Mesendoderm (in vitro differentiated cells): ENCODE measurements at regions not wholly inside any gene's neighbourhood (a gene's known extent, or its start where the extent isn't known, plus 50 kb on each side); places are given as distances from the start of the nearest gene placed in this dataset.
"Not testable (repeated sequence)": the region's sequence is repeated elsewhere in the genome, so short reads cannot be mapped to it uniquely, and the experiment has no call there.

Experiments used
- DNase-seq: peaks from one replicate; pipeline ENCODE4 v3.0.0; 2013
- H2AK5ac ChIP-seq: 2 replicates; pipeline ENCODE4 v1.6.1; 2013; ENCODE audit warnings: low read length, inconsistent platforms
- H2BK120ac ChIP-seq: 2 replicates; pipeline ENCODE4 v1.6.1; 2013; ENCODE audit warnings: low read depth, mild to moderate bottlenecking, low read length, moderate library complexity, mixed read lengths
- H2BK15ac ChIP-seq: replicated peaks from 2 replicates; pipeline ENCODE4 v1.6.1; 2013; ENCODE audit warnings: low read depth, mild to moderate bottlenecking, moderate library complexity
- H2BK5ac ChIP-seq: 2 replicates; pipeline ENCODE4 v1.6.1; 2013; ENCODE audit warnings: low read length, inconsistent platforms
- H3K18ac ChIP-seq: 2 replicates; pipeline ENCODE4 v1.6.1; 2013; ENCODE audit warnings: mild to moderate bottlenecking, low read length, mixed read lengths
- H3K23ac ChIP-seq: one replicate; pipeline ENCODE4 v1.6.1; 2013; ENCODE audit warnings: low read length
- H3K27ac ChIP-seq: 2 replicates; pipeline ENCODE4 v1.5.1; 2013; ENCODE audit warnings: low read depth, mild to moderate bottlenecking, inconsistent platforms, low read length, moderate library complexity
- H3K27me3 ChIP-seq: 2 replicates; pipeline ENCODE4 v1.6.1; 2013; ENCODE audit warnings: low read length, control low read depth, mild to moderate bottlenecking, inconsistent platforms; ENCODE audit not compliant: insufficient read depth, poor library complexity
- H3K36me3 ChIP-seq: 2 replicates; pipeline ENCODE4 v1.6.1; 2013; ENCODE audit warnings: low read length, inconsistent platforms; ENCODE audit not compliant: control insufficient read depth, insufficient read depth
- H3K4ac ChIP-seq: one replicate; pipeline ENCODE4 v1.6.1; 2013; ENCODE audit warnings: low read depth, mild to moderate bottlenecking, low read length, moderate library complexity
- H3K4me1 ChIP-seq: 2 replicates; pipeline ENCODE4 v1.6.1; 2013; ENCODE audit warnings: low read depth, low read length, inconsistent platforms; ENCODE audit not compliant: control insufficient read depth
- H3K4me2 ChIP-seq: 2 replicates; pipeline ENCODE4 v1.6.1; 2013; ENCODE audit warnings: low read length
- H3K4me3 ChIP-seq: 2 replicates; pipeline ENCODE4 v1.5.1; 2013; ENCODE audit warnings: mild to moderate bottlenecking, low read length
- H3K56ac ChIP-seq: one replicate; pipeline ENCODE4 v1.6.1; 2013; ENCODE audit warnings: low read length
- H3K79me1 ChIP-seq: 2 replicates; pipeline ENCODE4 v1.6.1; 2013; ENCODE audit warnings: low read length, inconsistent platforms
- H3K79me2 ChIP-seq: 2 replicates; pipeline ENCODE4 v1.6.1; 2013; ENCODE audit warnings: mild to moderate bottlenecking, low read length; ENCODE audit not compliant: control insufficient read depth, insufficient read depth
- H3K9ac ChIP-seq: 2 replicates; pipeline ENCODE4 v1.6.1; 2013; ENCODE audit warnings: low read length, inconsistent platforms
- H4K5ac ChIP-seq: one replicate; pipeline ENCODE4 v1.6.1; 2013; ENCODE audit warnings: low read length
- H4K8ac ChIP-seq: one replicate; pipeline ENCODE4 v1.6.1; 2013; ENCODE audit warnings: low read depth, mild to moderate bottlenecking, control low read depth, low read length, moderate library complexity
- WGBS: extraction: QIAGEN DNeasy Blood & Tissue Kit; methylation state at CpG from one replicate; pipeline ENCODE4 v1.1.7; 2013; ENCODE audit warnings: low lambda C conversion rate, missing lambda C conversion rate; ENCODE audit not compliant: insufficient coverage; ENCODE audit errors: extremely low coverage; 5-methylcytosine and 5-hydroxymethylcytosine counted together

DNA sequence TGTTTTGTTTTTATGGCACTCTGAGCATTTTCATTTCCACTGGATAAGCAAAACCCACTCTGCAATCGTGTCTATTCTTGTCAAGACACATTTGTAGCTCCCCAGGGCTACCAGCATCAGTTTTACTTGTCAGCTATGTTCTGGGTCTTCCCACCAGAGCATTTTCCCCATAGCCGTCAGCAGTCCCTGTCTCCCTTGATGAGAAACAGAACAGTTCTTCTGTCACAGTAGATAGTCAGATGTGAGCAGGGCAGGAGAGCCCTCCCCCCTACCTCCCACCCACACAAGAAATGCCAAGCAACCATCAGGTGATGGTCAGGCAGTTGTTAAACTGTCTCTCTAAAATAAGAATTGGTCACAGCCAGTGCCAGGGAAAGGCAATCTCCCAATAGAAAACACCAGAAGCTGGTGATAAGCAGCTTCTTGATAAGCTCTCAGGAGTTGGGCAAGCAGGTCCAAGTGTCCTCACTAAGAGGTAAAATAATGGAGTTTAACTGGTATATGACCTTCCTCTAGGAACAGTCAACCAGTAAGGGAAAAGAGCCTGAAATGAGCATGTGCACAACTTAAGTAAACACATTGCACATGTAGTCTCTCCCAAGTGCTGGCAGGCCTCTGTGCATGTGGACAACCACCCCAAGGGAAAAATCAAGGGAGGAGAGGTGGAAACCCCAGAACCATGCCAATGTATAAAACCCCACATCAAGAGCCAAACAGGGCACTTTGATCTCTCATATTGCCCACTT, 208.2 kb downstream of the S1PR1 start:
- Histone ChIP-seq H3K4me1 (no peaks in the 10 kb centered on the region), H3K36me3 (no peaks in the 10 kb centered on the region), H3K23ac (no peak overlapping the region), H3K4ac (no peak overlapping the region), H3K27ac (no peak overlapping the region), H3K79me2 (no peaks in the 10 kb centered on the region), H2AK5ac (no peak overlapping the region), H3K27me3 (no peaks in the 10 kb centered on the region), H3K9ac (no peak overlapping the region), H2BK15ac (no peak overlapping the region), H3K18ac (no peak overlapping the region), H3K79me1 (no peaks in the 10 kb centered on the region), H3K4me2 (no peak overlapping the region), H2BK5ac (no peak overlapping the region), H4K8ac (no peak overlapping the region), H3K4me3 (no peak overlapping the region), H2BK120ac (no peak overlapping the region), H3K56ac (no peak overlapping the region), H4K5ac (no peak overlapping the region)
- WGBS = no CpG with 5 or more reads among the region's 2 CpGs
- no peak for DNase-seq

DNA sequence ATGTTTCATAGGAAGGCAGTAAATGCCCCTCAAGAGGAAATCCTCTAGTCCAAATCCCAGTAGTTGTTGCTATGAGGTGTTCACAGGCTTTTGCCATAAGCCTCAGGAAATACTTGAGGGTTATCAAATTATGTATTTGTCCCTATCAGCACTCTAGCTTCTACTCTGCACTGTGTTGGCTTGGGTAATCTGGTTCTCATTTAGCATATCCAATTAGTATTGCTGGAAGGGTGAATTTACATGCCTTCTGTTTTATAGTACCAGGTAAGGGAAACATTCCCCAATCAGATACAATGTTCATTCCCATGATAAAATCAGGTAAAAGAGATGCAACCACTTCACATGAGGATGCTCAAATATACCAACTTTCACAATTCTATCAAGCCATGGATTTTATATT, 211.2 kb downstream of the S1PR1 start:
- Histone ChIP-seq H2BK15ac (no peak overlapping the region), H2AK5ac (no peak overlapping the region), H4K5ac (no peak overlapping the region), H3K36me3 (no peaks in the 10 kb centered on the region), H3K4me3 (no peak overlapping the region), H3K4ac (no peak overlapping the region), H3K79me2 (no peaks in the 10 kb centered on the region), H3K79me1 (no peaks in the 10 kb centered on the region), H3K23ac (no peak overlapping the region), H3K18ac (no peak overlapping the region), H3K4me2 (no peak overlapping the region), H3K56ac (no peak overlapping the region), H2BK5ac (no peak overlapping the region), H4K8ac (no peak overlapping the region), H3K9ac (no peak overlapping the region), H2BK120ac (no peak overlapping the region), H3K27me3 (no peaks in the 10 kb centered on the region), H3K4me1 (no peaks in the 10 kb centered on the region), H3K27ac (no peak overlapping the region)
- no peak for DNase-seq

DNA sequence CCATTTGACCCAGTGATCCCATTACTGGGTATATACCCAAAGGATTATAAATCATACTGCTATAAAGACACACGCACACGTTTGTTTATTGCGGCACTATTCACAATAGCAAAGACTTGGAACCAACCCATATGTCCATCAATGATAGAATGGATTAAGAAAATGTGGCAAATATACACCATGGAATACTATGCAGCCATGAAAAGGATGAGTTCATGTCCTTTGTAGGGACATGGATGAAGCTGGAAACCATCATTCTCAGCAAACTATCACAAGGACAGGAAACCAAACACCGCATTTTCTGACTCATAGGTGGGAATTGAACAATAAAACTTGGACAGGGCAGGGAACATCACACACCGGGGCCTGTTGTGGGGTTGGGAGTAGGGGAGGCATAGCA, 213.9 kb downstream of the S1PR1 start:
- not testable (repeated sequence) for H3K23ac ChIP-seq, H4K5ac ChIP-seq, H2BK120ac ChIP-seq, H3K4me3 ChIP-seq, H3K79me2 ChIP-seq, H3K79me1 ChIP-seq, H2BK15ac ChIP-seq, H3K18ac ChIP-seq, H3K4me1 ChIP-seq, H3K56ac ChIP-seq, DNase-seq, H3K36me3 ChIP-seq, H3K27ac ChIP-seq, H2AK5ac ChIP-seq, H3K27me3 ChIP-seq, H3K4ac ChIP-seq, H3K9ac ChIP-seq, H4K8ac ChIP-seq, H3K4me2 ChIP-seq, H2BK5ac ChIP-seq
- no CpG with 5 or more reads among the region's 5 CpGs for WGBS

DNA sequence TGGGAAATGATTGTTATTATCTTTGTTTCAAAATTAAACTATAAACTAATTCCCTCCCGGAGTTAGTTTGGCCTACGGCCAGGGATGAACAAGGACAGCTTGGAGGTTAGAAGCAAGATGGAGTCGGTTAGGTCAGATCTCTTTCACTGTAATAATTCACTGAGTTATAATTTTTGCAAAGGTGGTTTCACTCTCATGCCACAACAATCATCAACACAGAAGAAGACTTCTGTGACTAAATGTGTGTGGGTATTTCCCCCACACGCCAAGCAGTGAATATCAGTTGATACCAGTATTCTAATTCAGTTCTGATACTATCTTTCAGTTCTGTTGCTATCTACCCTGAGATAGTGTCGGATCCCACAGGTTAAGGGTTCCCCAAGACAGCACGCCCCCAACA, 215.1 kb downstream of the S1PR1 start:
- no peak overlapping the region for H3K18ac ChIP-seq
- no peak overlapping the region for H3K4me2 ChIP-seq
- H2BK5ac ChIP-seq = no peak overlapping the region
- no peaks in the 10 kb centered on the region for H3K27me3 ChIP-seq
- H3K9ac ChIP-seq = no peak overlapping the region
- H3K23ac ChIP-seq = no peak overlapping the region
- H3K4me1 ChIP-seq = no peaks in the 10 kb centered on the region
- H3K79me2 ChIP-seq = no peaks in the 10 kb centered on the region
- no peak overlapping the region for H4K8ac ChIP-seq
- no peak overlapping the region for H3K56ac ChIP-seq
- H2AK5ac ChIP-seq = no peak overlapping the region
- H3K4ac ChIP-seq = no peak overlapping the region
- no peaks in the 10 kb centered on the region for H3K79me1 ChIP-seq
- H3K4me3 ChIP-seq = no peak overlapping the region
- no peak overlapping the region for H4K5ac ChIP-seq
- no CpG with 5 or more reads among the region's 6 CpGs for WGBS
- H3K36me3 ChIP-seq = no peaks in the 10 kb centered on the region
- no peak overlapping the region for H3K27ac ChIP-seq
- DNase-seq = no peak
- no peak overlapping the region for H2BK15ac ChIP-seq
- H2BK120ac ChIP-seq = no peak overlapping the region

DNA sequence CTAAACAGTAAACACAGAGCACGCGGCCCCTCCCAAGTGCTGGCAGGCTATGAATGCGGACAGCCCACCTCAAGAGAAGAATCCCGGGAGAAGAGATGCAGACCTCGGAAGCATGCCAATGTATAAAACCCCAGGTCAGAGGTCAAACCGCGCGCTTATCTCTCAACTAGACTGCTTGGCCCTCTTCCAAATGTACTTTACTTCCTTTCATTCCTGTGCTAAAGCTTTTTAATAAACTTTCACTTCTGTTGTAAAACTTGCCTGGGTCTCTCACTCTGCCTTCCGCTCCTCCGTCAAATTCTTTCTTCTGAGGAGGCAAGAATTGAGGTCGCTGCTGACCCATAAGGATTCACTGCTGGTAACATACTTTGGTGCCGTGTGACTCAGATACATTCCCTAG, 216.0 kb downstream of the S1PR1 start:
- H3K4me2 ChIP-seq = no peak overlapping the region
- no peaks in the 10 kb centered on the region for H3K27me3 ChIP-seq
- H4K5ac ChIP-seq = no peak overlapping the region
- H3K79me1 ChIP-seq = no peaks in the 10 kb centered on the region
- H2BK15ac ChIP-seq = no peak overlapping the region
- H3K56ac ChIP-seq = no peak overlapping the region
- no peak overlapping the region for H3K18ac ChIP-seq
- H3K4me1 ChIP-seq = no peaks in the 10 kb centered on the region
- no peak overlapping the region for H2AK5ac ChIP-seq
- no peaks in the 10 kb centered on the region for H3K79me2 ChIP-seq
- no CpG with 5 or more reads among the region's 12 CpGs for WGBS
- H3K9ac ChIP-seq = no peak overlapping the region
- no peak for DNase-seq
- H2BK5ac ChIP-seq = no peak overlapping the region
- H3K27ac ChIP-seq = no peak overlapping the region
- no peak overlapping the region for H3K4ac ChIP-seq
- H3K36me3 ChIP-seq = no peaks in the 10 kb centered on the region
- no peak overlapping the region for H4K8ac ChIP-seq
- H2BK120ac ChIP-seq = no peak overlapping the region
- H3K4me3 ChIP-seq = no peak overlapping the region
- H3K23ac ChIP-seq = no peak overlapping the region

DNA sequence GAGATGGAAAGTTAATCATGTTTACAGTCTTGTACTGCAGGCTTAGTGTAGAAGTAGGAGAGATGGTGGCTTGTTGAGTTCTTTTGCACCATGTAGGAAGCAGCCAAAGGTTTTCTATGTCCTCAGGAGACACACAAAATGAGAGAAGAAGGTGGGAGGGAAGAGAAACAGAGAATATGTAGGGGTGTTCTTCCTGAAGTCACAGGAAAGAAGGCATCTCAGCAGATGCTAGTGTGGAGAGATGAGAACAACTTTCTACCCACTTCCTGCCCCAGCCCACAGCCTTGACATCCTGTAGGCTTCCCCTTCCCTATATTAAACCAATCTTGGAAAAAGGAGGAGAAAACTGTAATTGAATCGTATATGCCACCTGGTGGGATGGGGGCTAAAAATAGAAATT, 217.0 kb downstream of the S1PR1 start:
- no peak overlapping the region for H4K5ac ChIP-seq
- H3K36me3 ChIP-seq = no peaks in the 10 kb centered on the region
- no peaks in the 10 kb centered on the region for H3K27me3 ChIP-seq
- H3K9ac ChIP-seq = no peak overlapping the region
- H2AK5ac ChIP-seq = no peak overlapping the region
- H2BK120ac ChIP-seq = no peak overlapping the region
- H3K4me1 ChIP-seq = no peaks in the 10 kb centered on the region
- H3K79me1 ChIP-seq = no peaks in the 10 kb centered on the region
- no peak overlapping the region for H3K4me2 ChIP-seq
- H2BK15ac ChIP-seq = no peak overlapping the region
- H3K27ac ChIP-seq = no peak overlapping the region
- no peaks in the 10 kb centered on the region for H3K79me2 ChIP-seq
- no peak overlapping the region for H3K4ac ChIP-seq
- no peak overlapping the region for H3K56ac ChIP-seq
- no peak for DNase-seq
- H3K23ac ChIP-seq = no peak overlapping the region
- no peak overlapping the region for H3K18ac ChIP-seq
- H2BK5ac ChIP-seq = no peak overlapping the region
- H4K8ac ChIP-seq = no peak overlapping the region
- no peak overlapping the region for H3K4me3 ChIP-seq
- no CpG with 5 or more reads among the region's 1 CpG for WGBS
